NCI-H226 (cell line): ENCODE measurements at regions not wholly inside any gene's neighbourhood (a gene's known extent, or its start where the extent isn't known, plus 50 kb on each side); places are given as distances from the start of the nearest gene placed in this dataset.

Experiments
- DNase-seq: peaks from one replicate; pipeline ENCODE4 v3.0.0-alpha.2; 2015

GRCh38 chr10:9745158-9745557 is 1272.5 kb upstream of the CELF2 start:
- DNase-seq = no peak

GRCh38 chr10:9757176-9757575 is 1260.5 kb upstream of the CELF2 start:
- DNase-seq = no peak

- no peak for DNase-seq
These were observed 1258.1 kb upstream of the CELF2 start for GRCh38 chr10:9759596-9759995.

- DNase-seq = peak; percentile 54
These were observed 1254.6 kb upstream of the CELF2 start for GRCh38 chr10:9762966-9763656.

GRCh38 chr10:9766762-9767161 is 1250.9 kb upstream of the CELF2 start:
- no peak for DNase-seq

- peak; percentile 16 for DNase-seq
These were observed 1236.0 kb upstream of the CELF2 start for GRCh38 chr10:9781666-9782065.

GRCh38 chr10:9786101-9786500 is 1231.6 kb upstream of the CELF2 start:
- DNase-seq = peak; percentile 68

GRCh38 chr10:9786576-9786975 is 1231.1 kb upstream of the CELF2 start:
- peak; percentile 56 for DNase-seq

- DNase-seq = no peak
These were observed 1227.7 kb upstream of the CELF2 start for GRCh38 chr10:9789996-9790395.

GRCh38 chr10:9792181-9792580 is 1225.5 kb upstream of the CELF2 start:
- peak; percentile 72 for DNase-seq

- no peak for DNase-seq
These were observed 1221.1 kb upstream of the CELF2 start for GRCh38 chr10:9796564-9796963.

GRCh38 chr10:9800011-9800410 is 1217.7 kb upstream of the CELF2 start:
- DNase-seq = no peak

GRCh38 chr10:9800571-9800970 is 1217.1 kb upstream of the CELF2 start:
- no peak for DNase-seq

- no peak for DNase-seq
These were observed 1209.8 kb upstream of the CELF2 start for GRCh38 chr10:9807846-9808245.

- DNase-seq = no peak
These were observed 1206.1 kb upstream of the CELF2 start for GRCh38 chr10:9811601-9812000.

- DNase-seq = no peak
These were observed 1203.3 kb upstream of the CELF2 start for GRCh38 chr10:9814285-9814864.

- DNase-seq = no peak
These were observed 1197.7 kb upstream of the CELF2 start for GRCh38 chr10:9819756-9820494.

GRCh38 chr10:9823268-9823930 is 1194.3 kb upstream of the CELF2 start:
- DNase-seq = no peak

GRCh38 chr10:9824631-9825071 is 1193.0 kb upstream of the CELF2 start:
- no peak for DNase-seq

GRCh38 chr10:9825491-9826018 is 1192.1 kb upstream of the CELF2 start:
- peak; percentile 80 for DNase-seq

- DNase-seq = no peak
These were observed 1189.6 kb upstream of the CELF2 start for GRCh38 chr10:9828110-9828509.

GRCh38 chr10:9833942-9834341 is 1183.7 kb upstream of the CELF2 start:
- no peak for DNase-seq

- no peak for DNase-seq
These were observed 1183.2 kb upstream of the CELF2 start for GRCh38 chr10:9834434-9834833.
